IPS-20b (cell line): ENCODE measurements at regions not wholly inside any gene's neighbourhood (a gene's known extent, or its start where the extent isn't known, plus 50 kb on each side); places are given as distances from the start of the nearest gene placed in this dataset.
"Not testable (repeated sequence)": the region's sequence is repeated elsewhere in the genome, so short reads cannot be mapped to it uniquely, and the experiment has no call there.

ENCODE experiments used
- H3K27ac ChIP-seq: one replicate; pipeline ENCODE4 v1.5.1; 2013; ENCODE audit warnings: low read length
- H3K27me3 ChIP-seq: 2 replicates; pipeline ENCODE4 v1.6.1; 2013; ENCODE audit warnings: mild to moderate bottlenecking, low read length, inconsistent platforms; ENCODE audit not compliant: insufficient read depth
- H3K36me3 ChIP-seq: 2 replicates; pipeline ENCODE4 v1.6.1; 2013; ENCODE audit warnings: low read depth, mild to moderate bottlenecking, inconsistent platforms, low read length, moderate library complexity; ENCODE audit not compliant: insufficient read depth
- H3K4me1 ChIP-seq: 2 replicates; pipeline ENCODE4 v1.6.1; 2013; ENCODE audit warnings: mild to moderate bottlenecking, control low read depth, inconsistent platforms, low read length, moderate library complexity; ENCODE audit not compliant: insufficient read depth
- H3K4me3 ChIP-seq: 2 replicates; pipeline ENCODE4 v1.5.1; 2013; ENCODE audit warnings: mild to moderate bottlenecking, low read length, inconsistent platforms
- H3K9ac ChIP-seq: 2 replicates; pipeline ENCODE4 v1.6.1; 2013; ENCODE audit warnings: low read depth, mild to moderate bottlenecking, inconsistent platforms, low read length, moderate library complexity
- H3K9me3 ChIP-seq: 2 replicates; pipeline ENCODE4 v1.6.1; 2013; ENCODE audit warnings: mild to moderate bottlenecking, low read depth, low read length, inconsistent platforms; ENCODE audit not compliant: insufficient read depth

DNA sequence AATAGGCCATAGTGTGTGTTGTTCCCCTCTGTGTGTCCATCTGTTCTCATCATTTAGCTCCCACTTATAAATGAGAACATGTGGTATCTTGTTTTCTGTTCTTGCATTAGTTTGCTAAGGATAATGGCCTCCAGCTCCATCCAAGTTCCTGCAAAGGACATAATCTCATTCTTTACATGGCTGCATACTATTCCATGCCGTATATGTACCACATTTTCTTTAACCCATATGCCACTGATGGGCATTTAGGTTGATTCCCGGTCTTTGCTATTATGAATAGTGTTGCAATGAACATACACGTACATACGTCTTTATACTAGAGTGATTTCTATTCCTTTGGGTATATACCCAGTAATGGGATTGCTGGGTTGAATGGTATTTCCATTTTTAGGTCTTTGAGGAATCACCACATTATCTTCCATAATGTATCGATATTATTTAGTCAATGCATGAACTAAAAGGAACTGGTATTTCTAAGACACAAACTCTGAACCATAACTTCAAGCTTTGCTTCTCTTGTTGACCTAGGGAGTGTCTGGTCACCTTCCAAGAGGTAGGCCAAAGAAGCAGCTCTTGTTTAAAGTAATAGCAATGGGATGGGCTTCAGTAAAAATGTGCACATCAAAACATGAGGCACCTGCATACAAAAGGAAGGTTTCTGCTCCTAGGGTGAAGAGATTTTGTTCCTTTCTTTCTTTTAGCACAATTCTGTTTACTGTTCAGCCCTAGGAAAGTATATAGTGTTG, 343.0 kb upstream of the ARID1B start:
- Histone ChIP-seq H3K27me3 (no peaks in the 10 kb centered on the region), H3K36me3 (no peaks in the 10 kb centered on the region), H3K9me3 (no peaks in the 10 kb centered on the region), H3K9ac (no peak overlapping the region), H3K4me3 (no peak overlapping the region), H3K4me1 (no peaks in the 10 kb centered on the region), H3K27ac (no peak overlapping the region)

DNA sequence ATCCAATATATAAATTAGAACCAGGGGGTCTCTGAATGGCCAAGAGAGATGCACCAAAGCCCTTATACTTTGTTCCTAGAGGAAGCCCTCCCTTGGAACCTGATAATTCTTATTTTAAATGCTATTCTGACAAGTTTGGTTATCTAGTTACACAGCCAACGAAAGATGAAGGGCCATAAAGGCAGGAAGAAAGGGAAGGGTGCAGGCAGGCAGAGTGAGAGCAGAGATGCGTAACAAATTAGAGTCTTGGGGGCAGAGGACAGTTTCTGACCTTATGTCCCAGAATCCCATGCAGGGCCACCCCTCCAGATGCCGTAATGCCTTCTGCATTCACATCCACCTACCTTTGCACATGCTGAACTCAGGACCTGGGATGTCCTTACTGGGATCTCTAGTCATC, 344.6 kb upstream of the ARID1B start:
- Histone ChIP-seq H3K9me3 (no peaks in the 10 kb centered on the region), H3K4me3 (no peak overlapping the region), H3K9ac (no peak overlapping the region), H3K4me1 (no peaks in the 10 kb centered on the region), H3K27ac (no peak overlapping the region), H3K27me3 (no peaks in the 10 kb centered on the region), H3K36me3 (no peaks in the 10 kb centered on the region)

DNA sequence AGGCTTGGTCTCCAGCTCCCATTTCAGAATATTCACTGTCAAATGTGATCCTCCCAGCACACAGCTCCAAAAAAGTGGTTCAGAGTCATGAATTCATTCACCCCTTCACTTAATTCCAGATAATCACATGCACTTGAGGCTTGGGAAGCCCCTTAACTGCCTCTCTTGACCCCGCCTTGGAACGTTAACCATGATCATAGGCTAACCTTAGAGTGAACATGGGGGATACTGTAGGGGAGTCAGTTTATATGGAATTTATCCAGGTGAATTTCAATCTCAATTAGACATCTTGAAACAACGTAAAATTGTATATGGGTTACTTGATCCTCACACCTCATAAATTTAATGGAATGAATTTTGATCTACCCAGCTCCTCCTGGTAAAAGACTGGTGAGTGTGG, 346.8 kb upstream of the ARID1B start:
- Histone ChIP-seq H3K9me3 (no peaks in the 10 kb centered on the region), H3K4me3 (no peak overlapping the region)

DNA sequence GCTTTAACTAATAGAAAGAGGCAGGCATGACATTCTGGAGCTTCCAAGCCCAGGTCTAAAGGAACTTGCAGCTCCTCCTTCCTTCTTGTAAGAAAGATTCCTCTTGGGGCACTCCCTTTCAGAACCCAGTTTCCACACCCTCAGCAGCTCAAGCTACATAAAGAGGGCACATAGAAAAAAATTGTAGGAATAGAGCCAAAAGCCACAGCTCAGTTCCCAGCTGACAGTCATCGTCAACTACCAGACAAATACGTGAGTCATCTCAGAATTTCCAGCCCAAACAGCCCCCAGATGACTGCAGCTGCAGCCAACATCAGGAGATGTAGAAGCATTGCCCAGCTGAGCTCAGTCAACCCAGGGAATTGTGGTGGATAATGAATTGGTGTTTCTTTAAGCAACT, 349.8 kb upstream of the ARID1B start:
- Histone ChIP-seq H3K9ac (no peak overlapping the region), H3K4me1 (no peaks in the 10 kb centered on the region), H3K27me3 (no peaks in the 10 kb centered on the region), H3K4me3 (no peak overlapping the region), H3K9me3 (no peaks in the 10 kb centered on the region; the same call in 1 of the 2 replicates), H3K36me3 (no peaks in the 10 kb centered on the region), H3K27ac (no peak overlapping the region)

More for the DNA sequence above, 346.8 kb upstream of the ARID1B start:
- no peaks in the 10 kb centered on the region for H3K36me3 ChIP-seq
- H3K27ac ChIP-seq = no peak overlapping the region
- H3K9ac ChIP-seq = no peak overlapping the region
- H3K27me3 ChIP-seq = no peaks in the 10 kb centered on the region
- no peaks in the 10 kb centered on the region for H3K4me1 ChIP-seq

GRCh38 chr6:156425359-156426020, 351.7 kb upstream of the ARID1B start:
- H3K9me3 ChIP-seq = no peaks in the 10 kb centered on the region; the same call in 1 of the 2 replicates
- no peak overlapping the region for H3K27ac ChIP-seq
- no peaks in the 10 kb centered on the region for H3K27me3 ChIP-seq

DNA sequence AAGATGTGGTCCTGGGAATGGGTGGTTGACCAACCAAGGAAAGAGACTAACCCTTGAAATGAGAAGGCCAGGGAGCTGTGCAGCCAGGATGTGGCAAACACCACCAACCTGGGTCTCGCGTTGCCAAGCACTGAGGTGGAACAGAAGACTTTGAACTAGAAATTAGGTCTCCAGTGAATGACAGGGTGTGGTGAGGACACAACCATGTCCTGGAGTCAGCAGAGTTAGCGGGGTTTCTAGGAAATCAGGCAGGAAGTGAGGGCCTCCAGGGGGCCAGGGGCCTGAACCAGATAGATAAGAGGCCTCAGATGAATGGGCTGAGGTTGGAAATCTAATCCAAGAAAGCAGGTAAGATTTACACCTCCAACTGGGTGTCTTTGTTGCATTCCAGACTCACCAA, 353.3 kb upstream of the ARID1B start:
- Histone ChIP-seq H3K9ac (no peak overlapping the region), H3K27ac (no peak overlapping the region), H3K36me3 (no peaks in the 10 kb centered on the region), H3K9me3 (no peaks in the 10 kb centered on the region; the same call in 1 of the 2 replicates), H3K4me3 (no peak overlapping the region), H3K27me3 (no peaks in the 10 kb centered on the region), H3K4me1 (no peaks in the 10 kb centered on the region)

More at GRCh38 chr6:156425359-156426020, 351.7 kb upstream of the ARID1B start:
- H3K9ac ChIP-seq = no peak overlapping the region
- H3K36me3 ChIP-seq = no peaks in the 10 kb centered on the region
- no peak overlapping the region for H3K4me3 ChIP-seq
- H3K4me1 ChIP-seq = no peaks in the 10 kb centered on the region

DNA sequence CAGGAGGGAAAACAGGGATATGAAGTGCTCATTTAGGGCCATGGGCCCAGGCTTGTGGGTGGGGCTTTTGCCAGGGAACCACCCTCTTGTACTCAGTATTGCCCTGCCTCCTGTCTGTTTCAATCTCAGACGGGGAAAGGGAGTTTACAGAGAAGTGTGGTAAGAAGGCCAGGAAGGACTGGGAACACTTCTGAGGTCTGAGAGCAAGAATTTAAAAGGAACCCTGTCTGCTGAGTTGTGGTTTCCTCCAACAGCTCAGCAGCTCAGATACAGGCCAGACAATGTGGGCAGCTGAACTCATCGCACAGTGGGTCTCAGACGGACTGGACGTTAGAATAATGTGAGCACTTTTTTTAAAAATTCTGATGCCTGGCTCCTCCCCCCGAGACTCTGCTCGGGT, 354.1 kb upstream of the ARID1B start:
- no peak overlapping the region for H3K4me3 ChIP-seq
- no peaks in the 10 kb centered on the region for H3K27me3 ChIP-seq
- H3K4me1 ChIP-seq = no peaks in the 10 kb centered on the region
- no peaks in the 10 kb centered on the region for H3K36me3 ChIP-seq
- H3K9me3 ChIP-seq = no peaks in the 10 kb centered on the region; the same call in 1 of the 2 replicates
- no peak overlapping the region for H3K9ac ChIP-seq
- no peak overlapping the region for H3K27ac ChIP-seq

DNA sequence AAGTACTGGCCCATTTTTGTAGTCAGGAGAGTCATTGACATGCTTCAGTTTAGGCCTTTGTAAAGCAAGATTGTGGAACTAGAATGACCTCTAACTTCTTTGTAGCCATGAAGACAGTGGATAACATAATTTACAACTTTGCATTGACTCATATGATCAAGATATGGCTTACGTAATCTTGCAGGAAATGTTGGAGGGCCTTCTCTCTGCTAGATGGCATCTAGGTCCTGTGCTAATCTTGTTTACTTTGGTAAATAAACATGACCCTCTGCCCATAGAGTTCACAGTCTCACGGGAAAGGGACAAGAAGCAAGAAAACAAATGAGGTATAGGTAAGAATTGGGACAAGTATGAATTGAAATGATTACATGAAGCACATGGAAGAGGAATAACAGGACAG, 355.2 kb upstream of the ARID1B start:
- Histone ChIP-seq H3K27ac (no peak overlapping the region), H3K9me3 (no peaks in the 10 kb centered on the region; the same call in 1 of the 2 replicates), H3K27me3 (no peaks in the 10 kb centered on the region), H3K4me1 (no peaks in the 10 kb centered on the region), H3K4me3 (no peak overlapping the region), H3K9ac (no peak overlapping the region), H3K36me3 (no peaks in the 10 kb centered on the region)

DNA sequence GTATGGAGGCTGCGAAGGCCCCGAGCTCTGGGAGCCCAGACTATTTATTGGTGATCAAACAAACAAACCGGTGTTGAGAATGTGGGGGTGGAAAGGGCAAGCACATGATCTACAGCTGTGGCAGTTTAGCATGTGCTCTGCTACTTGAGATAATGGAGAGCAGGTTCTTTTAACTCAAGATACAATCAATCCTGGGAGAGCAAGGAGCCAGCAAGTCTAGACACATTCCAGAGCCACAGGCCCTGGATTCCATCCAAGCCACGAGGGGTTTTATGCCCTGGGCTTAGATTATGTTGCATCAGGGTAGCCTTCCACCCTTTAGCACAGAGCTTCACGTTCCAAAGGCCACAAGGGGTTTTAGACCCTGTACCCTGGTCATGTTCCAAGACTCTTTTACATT, 355.9 kb upstream of the ARID1B start:
- not testable (repeated sequence) for H3K9ac ChIP-seq, H3K36me3 ChIP-seq, H3K4me1 ChIP-seq, H3K9me3 ChIP-seq, H3K27me3 ChIP-seq, H3K27ac ChIP-seq, H3K4me3 ChIP-seq

- no peaks in the 10 kb centered on the region for H3K4me1 ChIP-seq
- no peaks in the 10 kb centered on the region for H3K36me3 ChIP-seq
- H3K9me3 ChIP-seq = no peaks in the 10 kb centered on the region; the same call in 1 of the 2 replicates
- H3K4me3 ChIP-seq = no peak overlapping the region
- no peak overlapping the region for H3K9ac ChIP-seq
- no peaks in the 10 kb centered on the region for H3K27me3 ChIP-seq
- no peak overlapping the region for H3K27ac ChIP-seq
Observed at GRCh38 chr6:156420172-156420993, 356.8 kb upstream of the ARID1B start.

DNA sequence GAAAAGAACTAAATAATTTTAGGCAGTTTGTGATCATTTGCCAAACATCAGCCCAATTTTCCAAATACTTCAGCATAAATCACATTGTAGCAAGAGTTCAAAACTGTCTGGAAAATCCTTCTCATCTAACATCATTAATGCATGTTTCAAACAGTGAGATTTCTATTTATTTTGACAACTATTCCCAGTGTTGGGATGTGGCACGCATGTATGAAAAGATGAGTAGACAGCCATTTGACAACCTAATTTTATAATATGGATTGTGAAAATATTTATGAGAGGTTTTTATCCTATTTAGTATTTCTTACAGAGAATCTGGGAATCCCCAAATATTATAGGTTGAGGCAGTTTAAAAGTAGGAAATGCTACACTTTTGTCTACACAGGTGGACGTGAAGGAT, 357.6 kb upstream of the ARID1B start:
- no peak overlapping the region for H3K9ac ChIP-seq
- H3K27ac ChIP-seq = no peak overlapping the region
- H3K9me3 ChIP-seq = no peaks in the 10 kb centered on the region; the same call in 1 of the 2 replicates
- no peaks in the 10 kb centered on the region for H3K4me1 ChIP-seq
- no peaks in the 10 kb centered on the region for H3K27me3 ChIP-seq
- no peaks in the 10 kb centered on the region for H3K36me3 ChIP-seq
- no peak overlapping the region for H3K4me3 ChIP-seq
